ENCODE measurements at regions not wholly inside any gene's neighbourhood (a gene's known extent, or its start where the extent isn't known, plus 50 kb on each side); places are given as distances from the start of the nearest gene placed in this dataset.

GRCh38 chr6:93759190-93759589, 339.8 kb upstream of the EPHA7 start (continued):
- TF ChIP-seq GATA2 (CRISPR knock-in tag; IDR thresholded peaks at IDR 0.05) = no peak
- no peak for TF ChIP-seq NFIC (IDR thresholded peaks at IDR 0.05; ENCODE audit: borderline replicate concordance)
- no peak for TF ChIP-seq PBX3 (IDR thresholded peaks at IDR 0.05)
- TF ChIP-seq TEAD4 (IDR thresholded peaks at IDR 0.05; ENCODE audit: borderline replicate concordance, insufficient read depth) = no peak
- no peak for TF ChIP-seq RAD21 (IDR thresholded peaks at IDR 0.05; ENCODE audit: low read length)
- TF ChIP-seq EZH2phosphoT487 (IDR thresholded peaks at IDR 0.05; ENCODE audit: borderline replicate concordance, low read depth) = no peak
- TF ChIP-seq NRF1 (IDR thresholded peaks at IDR 0.05; ENCODE audit: low read depth, low read length) = no peak
- TF ChIP-seq JUND (IDR thresholded peaks at IDR 0.05) = no peak

GRCh38 chr6:93751969-93752368, 332.6 kb upstream of the EPHA7 start:
- ChIA-PET POLR2A (no interaction called here), CTCF (no interaction called here)
- Histone ChIP-seq H3K27ac (ENCODE audit: low read depth in 2 of 2, low read length in 1 of 2) (no peak overlapping the region), H3K27me3 (ENCODE audit: insufficient read depth) (no peaks in the 10 kb centered on the region), H3K9ac (no peak overlapping the region), H4K20me1 (ENCODE audit: insufficient read depth) (no peaks in the 10 kb centered on the region), H3K9me2 (no peaks in the 10 kb centered on the region), H3K9me3 (no peaks in the 10 kb centered on the region), H2AFZ (ENCODE audit: low read depth) (no peak overlapping the region), H3K4me1 (ENCODE audit: control insufficient read depth in 1 of 2, insufficient read depth in 2 of 2, low read depth in 1 of 2, low read length in 1 of 2) (no peaks in the 10 kb centered on the region), H3K4me2 (no peak overlapping the region), H3K36me3 (replicated peaks in 1 of 2; ENCODE audit: control insufficient read depth in 1 of 2, insufficient read depth in 2 of 2, low read length in 1 of 2) (no peaks in the 10 kb centered on the region), H3K4me3 (ENCODE audit: low read depth in 2 of 2, low read length in 1 of 2) (no peak overlapping the region), H3F3A (replicated peaks; ENCODE audit: insufficient read depth) (no peaks in the 10 kb centered on the region), H3K79me2 (ENCODE audit: insufficient read depth) (no peaks in the 10 kb centered on the region)
- no peak for DNase-seq
- TF ChIP-seq GABPA (IDR thresholded peaks at IDR 0.05; ENCODE audit: low read depth) (no peak), GATA2 (CRISPR knock-in tag; IDR thresholded peaks at IDR 0.05) (no peak), USF1 (IDR thresholded peaks at IDR 0.05; ENCODE audit: borderline replicate concordance, low read depth) (no peak), MXI1 (IDR thresholded peaks at IDR 0.05; ENCODE audit: low read depth, low read length) (no peak), RCOR1 (IDR thresholded peaks at IDR 0.05; ENCODE audit: low read length) (no peak), RAD21 (IDR thresholded peaks at IDR 0.05; ENCODE audit: low read length) (no peak), SIN3A (IDR thresholded peaks at IDR 0.05; ENCODE audit: borderline replicate concordance, low read depth, low read length) (no peak)
- 0% methylated on average over 2 of the region's 2 CpGs for WGBS (ENCODE audit: low lambda C conversion rate)

GRCh38 chr6:93749930-93750329, 330.6 kb upstream of the EPHA7 start:
- TF ChIP-seq YY1 (IDR thresholded peaks at IDR 0.05; ENCODE audit: low read depth) = no peak
- no peak for TF ChIP-seq CTCF (IDR thresholded peaks at IDR 0.05)
- H4K20me1 ChIP-seq (ENCODE audit: insufficient read depth) = no peaks in the 10 kb centered on the region
- no peak overlapping the region for H3K27ac ChIP-seq (ENCODE audit: low read depth in 2 of 2, low read length in 1 of 2)
- H3K36me3 ChIP-seq (replicated peaks in 1 of 2; ENCODE audit: control insufficient read depth in 1 of 2, insufficient read depth in 2 of 2, low read length in 1 of 2) = no peaks in the 10 kb centered on the region
- H3K4me3 ChIP-seq (ENCODE audit: low read depth in 2 of 2, low read length in 1 of 2) = no peak overlapping the region
- ChIA-PET POLR2A (no interaction called here), CTCF (no interaction called here)
- no peak for DNase-seq
- H3K27me3 ChIP-seq (ENCODE audit: insufficient read depth) = no peaks in the 10 kb centered on the region
- 11% methylated on average over 2 of the region's 2 CpGs for WGBS (ENCODE audit: low lambda C conversion rate)
- H3K9me2 ChIP-seq = no peaks in the 10 kb centered on the region
- no peaks in the 10 kb centered on the region for H3K79me2 ChIP-seq (ENCODE audit: insufficient read depth)
- H2AFZ ChIP-seq (ENCODE audit: low read depth) = no peak overlapping the region
- no peak overlapping the region for H3K4me2 ChIP-seq
- H3K4me1 ChIP-seq (ENCODE audit: control insufficient read depth in 1 of 2, insufficient read depth in 2 of 2, low read depth in 1 of 2, low read length in 1 of 2) = no peaks in the 10 kb centered on the region
- no peaks in the 10 kb centered on the region for H3K9me3 ChIP-seq
- no peak overlapping the region for H3K9ac ChIP-seq
- no peaks in the 10 kb centered on the region for H3F3A ChIP-seq (replicated peaks; ENCODE audit: insufficient read depth)

Measured in SK-N-SH (cell line).